Stimulated activated CD4-positive, alpha-beta T cell treated with anti-CD3 and anti-CD28 coated beads, Interleukin-12 subunit alpha, Interleukin-12 subunit beta, amount 100 ng/mL, for 24 hours (primary cell): ENCODE measurements at regions not wholly inside any gene's neighbourhood (a gene's known extent, or its start where the extent isn't known, plus 50 kb on each side); places are given as distances from the start of the nearest gene placed in this dataset.

ENCODE experiments used
- DNase-seq, 2 experiments: peaks; one replicate each; pipeline ENCODE4 v3.0.0-alpha.2; 2020; ENCODE audit warnings: low read depth in 2 of 2

DNA sequence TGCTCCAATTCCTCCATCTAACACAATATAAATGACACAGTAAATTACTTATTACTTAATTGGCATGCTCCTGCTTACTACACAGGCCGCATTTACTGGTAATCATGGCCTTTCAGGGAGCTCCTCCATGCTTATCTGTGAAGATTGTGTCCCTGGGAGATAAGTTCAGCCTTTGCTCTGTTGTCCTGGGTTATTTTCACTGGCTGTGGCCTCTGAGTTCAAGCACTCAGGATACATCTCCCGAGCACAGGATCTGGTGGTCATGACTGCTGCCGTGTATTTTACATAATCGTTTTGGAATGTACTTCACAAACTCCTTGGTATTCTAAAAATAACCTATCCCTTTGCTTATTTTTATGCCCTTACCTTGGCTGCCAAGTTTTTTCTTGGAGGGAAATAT is 215.7 kb downstream of the ICE1 start:
- no peak for DNase-seq

GRCh38 chr5:5637173-5637572 is 214.7 kb downstream of the ICE1 start:
- no peak for DNase-seq

GRCh38 chr5:5634817-5635216 is 212.3 kb downstream of the ICE1 start:
- no peak for DNase-seq

DNA sequence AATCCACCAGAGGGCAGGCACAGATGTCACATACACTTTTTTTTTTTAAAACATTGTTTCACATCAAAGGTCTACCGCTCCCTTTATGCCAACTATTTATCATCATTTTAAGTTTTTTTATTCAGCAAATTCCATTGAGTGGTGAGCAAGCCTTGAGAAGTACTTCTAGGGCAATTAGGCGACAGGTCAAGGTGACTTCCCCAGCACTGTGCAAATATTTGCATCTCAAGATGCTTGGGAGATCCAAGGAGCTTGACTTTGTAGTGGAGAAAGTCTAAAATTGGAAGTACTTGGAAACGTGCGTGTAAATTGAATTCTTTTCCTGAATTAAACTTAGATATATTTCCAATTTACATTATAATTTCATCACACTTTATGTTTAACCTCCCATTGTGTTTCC is 211.1 kb downstream of the ICE1 start:
- DNase-seq, result no peak

DNA sequence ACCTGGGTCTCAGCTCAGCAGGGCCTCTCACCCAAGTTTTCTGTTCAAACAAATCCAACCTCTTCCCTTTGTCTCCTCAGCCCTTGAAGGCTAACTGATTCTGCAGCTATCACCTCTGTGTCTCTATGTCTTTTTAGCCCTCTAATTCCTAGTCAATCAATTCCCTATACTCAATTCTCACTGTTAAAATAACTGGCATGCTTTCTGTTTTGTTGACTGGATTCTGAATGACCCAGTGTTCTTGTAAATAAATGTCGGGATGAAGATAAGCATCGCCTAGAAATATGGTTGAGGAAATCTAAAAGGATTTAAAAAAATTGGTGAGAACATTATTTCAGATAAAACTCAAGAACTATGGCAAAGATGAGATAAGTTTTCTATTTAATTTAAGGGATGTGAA is 210.2 kb downstream of the ICE1 start:
- DNase-seq, result no peak

GRCh38 chr5:5629607-5629978 is 207.1 kb downstream of the ICE1 start:
- no peak for DNase-seq

DNA sequence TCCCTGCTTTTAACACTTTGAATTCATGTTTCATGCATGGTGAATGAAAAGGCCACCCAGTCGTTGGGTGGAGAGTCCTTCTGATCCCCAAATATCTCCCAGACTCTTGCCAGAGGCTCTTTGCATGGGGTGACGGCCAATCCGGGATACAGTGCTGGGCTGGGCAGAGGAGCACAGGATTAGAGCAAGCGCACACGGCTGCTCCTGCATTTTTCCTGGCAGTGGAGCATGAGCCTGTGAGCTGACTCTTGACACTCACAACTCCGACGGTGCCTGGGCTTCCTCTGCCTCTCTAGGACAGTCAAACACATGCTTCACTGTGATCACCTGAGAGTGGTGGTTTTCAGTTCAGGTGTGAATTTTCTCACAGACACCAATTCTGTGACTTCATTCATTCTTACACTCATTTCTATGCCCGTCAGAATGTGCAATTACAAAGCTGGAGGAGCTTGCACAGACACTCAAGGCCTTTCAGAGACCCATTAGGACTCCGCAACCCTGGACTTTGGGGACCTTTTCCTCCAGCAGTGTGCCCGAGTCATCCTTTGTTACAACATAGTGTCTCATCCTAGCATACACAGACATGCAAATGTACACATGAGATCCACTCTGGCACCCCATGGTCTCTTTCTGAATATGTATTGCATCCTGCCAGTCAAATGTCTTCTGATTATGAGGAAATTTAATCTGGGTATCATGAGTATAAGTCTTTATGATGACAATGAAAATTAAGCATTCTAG is 206.6 kb downstream of the ICE1 start:
- no peak for DNase-seq

- DNase-seq, result no peak
These were observed 203.9 kb downstream of the ICE1 start for GRCh38 chr5:5626412-5626811.

DNA sequence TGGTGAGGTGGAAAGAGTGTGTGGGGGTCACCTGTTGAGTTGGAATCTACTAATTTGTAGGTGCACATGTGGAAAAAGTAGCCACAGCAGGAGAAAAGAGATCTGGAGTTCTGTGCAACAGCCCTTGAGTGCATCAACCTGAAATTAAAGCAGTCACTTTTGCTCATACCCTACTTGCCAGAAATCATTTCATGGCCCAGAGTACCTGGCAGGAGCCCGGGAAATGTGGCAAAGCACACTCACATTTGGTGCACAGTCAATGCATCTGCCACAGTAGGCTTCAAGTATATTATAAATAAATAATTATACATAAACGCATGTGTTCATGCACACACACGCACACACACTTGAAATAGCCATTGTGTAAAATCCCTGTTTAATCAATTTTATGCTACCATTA is 203.0 kb downstream of the ICE1 start:
- no peak for DNase-seq

- no peak for DNase-seq
These were observed 200.9 kb downstream of the ICE1 start for GRCh38 chr5:5623397-5623796.

- DNase-seq, result no peak
These were observed 200.3 kb downstream of the ICE1 start for GRCh38 chr5:5622806-5623205.

DNA sequence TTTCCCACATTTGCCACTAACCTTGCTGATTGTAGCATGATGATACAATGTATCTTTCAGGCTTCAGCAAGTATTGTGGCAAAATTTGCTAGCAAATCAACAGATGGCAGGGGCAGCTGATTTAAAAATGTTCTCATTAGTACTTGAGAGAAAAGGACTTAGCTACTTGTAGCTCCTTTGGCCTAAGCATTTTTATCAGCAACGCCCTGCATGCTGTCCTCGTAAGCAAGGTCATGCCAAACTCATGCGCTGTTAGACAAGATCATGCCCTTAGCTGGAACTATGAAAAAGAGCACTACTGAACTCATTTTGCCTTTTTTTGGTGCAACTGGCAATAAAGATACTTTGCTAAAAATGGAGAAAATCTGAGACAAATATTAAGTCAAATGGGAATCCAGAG is 197.1 kb downstream of the ICE1 start:
- DNase-seq, result no peak

DNA sequence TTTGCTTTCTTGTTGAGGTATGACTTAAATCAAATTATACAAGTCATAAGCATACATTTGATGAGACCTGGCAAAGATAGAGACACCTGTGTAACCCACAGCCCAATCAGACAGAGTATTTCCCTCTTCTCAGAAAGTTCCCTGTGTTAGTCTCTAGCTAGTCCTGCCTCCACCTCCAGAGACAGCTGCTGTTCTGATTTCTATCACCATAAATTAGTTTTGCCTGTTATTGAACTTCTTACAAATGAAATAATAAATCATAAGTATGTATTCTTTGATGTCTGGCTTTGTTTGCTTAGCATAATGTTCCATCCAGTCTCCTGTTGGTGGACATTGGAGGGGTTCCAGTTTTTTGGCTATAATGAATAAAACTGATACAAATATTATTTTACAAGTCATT is 194.5 kb downstream of the ICE1 start:
- DNase-seq, result no peak

DNA sequence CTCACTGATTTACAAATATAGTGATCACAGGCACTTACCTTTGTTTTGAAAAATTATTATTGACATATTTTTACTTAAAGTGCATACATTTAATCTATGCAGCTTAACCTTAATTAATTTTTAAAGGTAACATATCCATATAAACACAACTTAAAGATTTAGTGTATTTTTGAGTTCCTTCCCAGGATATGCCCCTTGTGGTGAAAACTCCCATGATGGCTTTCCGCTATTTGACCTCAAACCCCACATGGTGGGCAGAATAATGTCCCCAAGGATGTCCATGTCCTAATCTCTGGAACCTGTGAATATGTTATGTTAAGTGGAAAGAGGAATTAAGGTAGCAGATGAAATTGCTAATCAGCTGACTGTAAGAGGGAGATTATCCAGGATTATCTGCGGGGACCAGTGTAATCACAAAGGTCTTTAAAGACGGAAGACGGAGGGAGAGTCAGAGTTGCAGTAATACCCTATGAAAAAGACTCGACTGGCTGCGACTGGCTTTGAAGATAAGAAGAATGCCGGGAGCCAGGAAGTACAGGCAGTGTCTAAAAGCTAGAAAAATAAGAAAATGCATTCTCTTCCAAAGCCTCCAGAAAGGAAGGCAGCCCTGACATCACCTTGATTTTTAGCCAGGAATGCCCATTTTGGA is 193.9 kb downstream of the ICE1 start:
- no peak for DNase-seq

GRCh38 chr5:5615569-5615968 is 193.1 kb downstream of the ICE1 start:
- DNase-seq, result no peak

DNA sequence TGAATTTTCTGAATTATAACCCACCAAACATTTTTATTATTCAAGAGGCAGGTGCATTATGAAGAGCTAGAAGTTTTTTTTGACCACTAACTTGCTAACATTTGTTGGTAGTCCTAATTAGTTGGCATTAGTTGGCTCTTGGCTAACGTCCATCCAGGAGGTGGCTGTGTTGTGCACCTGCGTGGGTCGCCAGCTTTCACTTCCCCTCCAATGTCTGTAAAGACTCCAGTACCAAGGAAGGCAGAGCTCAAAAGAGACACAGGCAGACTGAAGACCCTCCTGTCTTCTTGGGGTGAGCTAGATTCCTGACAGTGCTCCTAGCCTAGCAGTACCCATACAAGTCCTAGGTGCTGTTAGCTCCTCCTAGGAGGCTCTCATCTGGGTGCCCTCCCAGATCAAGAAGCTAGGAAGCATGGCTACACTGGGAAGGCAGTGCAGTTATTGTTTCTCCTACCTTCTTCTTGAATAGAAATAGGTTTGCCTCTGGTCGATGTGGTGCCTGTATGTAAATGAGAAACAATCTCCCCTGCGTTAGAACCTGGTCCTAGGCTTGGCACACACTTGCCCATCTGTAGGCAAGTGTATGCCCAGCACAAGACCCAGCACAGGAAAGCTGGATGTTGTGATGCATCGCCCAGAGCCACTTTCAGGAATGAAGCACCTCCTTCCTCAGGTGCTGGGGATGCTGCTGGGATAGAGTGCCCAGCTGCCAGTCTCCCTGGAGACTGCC is 190.9 kb downstream of the ICE1 start:
- no peak for DNase-seq

DNA sequence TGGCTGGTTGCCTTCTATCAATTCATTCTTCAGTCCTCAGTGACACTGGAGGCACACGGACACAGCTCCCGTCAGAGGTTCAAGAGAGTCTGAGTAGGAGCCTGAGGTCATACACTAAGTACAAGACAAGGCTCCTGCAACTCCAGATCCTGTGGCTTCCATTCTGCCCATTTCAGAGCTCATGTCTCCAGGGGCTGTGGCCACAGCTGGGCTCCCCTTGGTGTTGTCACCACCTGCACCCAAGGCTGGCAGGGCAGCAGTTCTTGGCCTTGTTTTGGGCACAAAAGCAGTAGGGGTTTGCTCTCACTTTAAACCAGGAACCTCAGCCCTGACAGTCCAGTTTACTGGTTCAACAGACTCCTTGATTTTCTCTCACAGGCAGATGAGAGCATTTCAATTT is 189.6 kb downstream of the ICE1 start:
- no peak for DNase-seq

- no peak for DNase-seq
These were observed 187.5 kb downstream of the ICE1 start for GRCh38 chr5:5609935-5610334.

DNA sequence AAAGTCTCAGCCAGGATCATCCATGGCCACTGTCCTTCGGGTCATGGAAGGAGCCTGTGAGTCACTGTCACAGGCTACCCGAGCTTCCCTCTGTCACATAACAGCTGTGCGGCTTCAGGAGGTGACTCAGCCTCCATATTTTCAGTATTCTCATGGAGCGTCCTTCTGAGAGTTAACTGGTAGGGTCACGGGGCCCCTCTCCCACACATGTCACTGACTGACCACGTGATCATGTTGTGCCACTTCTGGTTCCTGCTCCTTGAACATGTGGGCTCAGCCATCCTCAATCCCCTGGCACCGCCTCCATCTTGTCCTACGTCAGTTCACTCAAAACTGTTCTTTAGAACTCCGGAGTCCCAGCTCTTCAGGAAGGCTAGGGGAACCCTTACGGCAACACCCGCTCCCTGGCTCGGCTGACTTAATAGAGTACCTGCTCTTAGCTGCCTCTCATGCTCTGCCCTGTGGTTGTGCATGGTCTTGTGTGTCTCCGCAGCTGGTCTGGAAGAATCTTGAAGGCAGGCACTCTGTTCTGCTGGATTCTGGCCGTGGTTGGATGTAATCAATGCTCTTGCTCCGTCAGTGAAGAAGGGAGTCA is 182.8 kb downstream of the ICE1 start:
- no peak for DNase-seq

DNA sequence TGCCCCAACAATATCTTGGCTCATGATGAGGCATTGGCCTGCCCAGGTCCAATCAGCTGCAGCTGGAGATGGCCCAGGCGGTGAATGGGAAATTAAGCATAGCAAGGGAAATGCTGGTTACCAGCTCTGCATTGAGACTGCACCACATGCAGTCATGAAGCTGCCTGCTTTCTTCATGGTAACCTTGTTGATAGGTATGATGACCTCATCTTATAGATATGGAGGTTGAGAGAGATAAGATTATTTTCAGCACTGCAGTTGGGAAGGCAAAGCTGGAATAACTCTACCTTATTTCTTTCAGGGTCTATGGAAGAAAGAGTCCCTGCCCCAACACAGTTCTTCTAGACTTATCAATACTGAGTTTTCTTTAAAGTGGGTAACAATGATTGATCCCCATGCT is 180.1 kb downstream of the ICE1 start:
- DNase-seq, result no peak

GRCh38 chr5:5598547-5599113 is 176.2 kb downstream of the ICE1 start:
- DNase-seq, result no peak

GRCh38 chr5:5593391-5593790 is 170.9 kb downstream of the ICE1 start:
- no peak for DNase-seq
